ENCODE measurements at regions not wholly inside any gene's neighbourhood (a gene's known extent, or its start where the extent isn't known, plus 50 kb on each side); places are given as distances from the start of the nearest gene placed in this dataset.

DNA sequence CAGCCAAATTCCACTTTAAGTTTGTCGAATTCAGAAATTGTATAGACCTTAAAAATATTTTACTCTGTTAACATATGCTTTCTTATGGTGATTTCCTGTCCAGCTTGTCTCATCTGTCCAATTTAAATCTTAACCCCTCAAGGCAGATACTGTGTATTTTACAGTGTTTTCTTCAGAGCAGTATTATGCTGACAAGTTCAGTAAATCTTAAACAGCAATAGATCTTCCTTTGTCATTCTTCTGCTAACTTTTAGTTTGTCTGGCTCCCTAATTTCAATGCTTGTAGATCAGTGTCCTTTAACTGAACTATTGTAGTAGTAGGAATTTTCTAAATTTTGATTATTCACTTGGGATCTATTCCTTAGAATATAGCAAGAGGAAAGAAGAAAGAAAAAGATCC, 52.8 kb upstream of the MEIS1 start:
- DNase-seq (ENCODE audit: low spot score) = no peak

DNA sequence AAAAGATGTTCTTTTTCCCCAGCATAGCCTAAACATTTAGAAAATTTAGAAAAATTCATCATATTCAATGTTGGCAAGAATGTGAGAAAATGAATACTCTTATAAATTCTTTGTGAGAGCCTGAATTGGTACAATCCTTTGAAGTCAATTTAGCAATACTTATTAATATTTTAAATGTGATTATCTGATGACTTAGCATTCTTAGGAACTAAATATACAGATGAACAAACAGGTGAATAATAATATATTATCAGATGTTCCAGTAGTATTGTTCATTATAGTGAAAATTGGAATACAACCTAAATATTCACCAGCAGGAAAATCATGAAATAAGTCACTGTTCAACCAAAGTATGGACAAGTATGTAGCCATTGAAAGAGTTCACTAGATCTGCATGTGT, 55.5 kb upstream of the MEIS1 start:
- no peak for DNase-seq (ENCODE audit: low spot score)

DNA sequence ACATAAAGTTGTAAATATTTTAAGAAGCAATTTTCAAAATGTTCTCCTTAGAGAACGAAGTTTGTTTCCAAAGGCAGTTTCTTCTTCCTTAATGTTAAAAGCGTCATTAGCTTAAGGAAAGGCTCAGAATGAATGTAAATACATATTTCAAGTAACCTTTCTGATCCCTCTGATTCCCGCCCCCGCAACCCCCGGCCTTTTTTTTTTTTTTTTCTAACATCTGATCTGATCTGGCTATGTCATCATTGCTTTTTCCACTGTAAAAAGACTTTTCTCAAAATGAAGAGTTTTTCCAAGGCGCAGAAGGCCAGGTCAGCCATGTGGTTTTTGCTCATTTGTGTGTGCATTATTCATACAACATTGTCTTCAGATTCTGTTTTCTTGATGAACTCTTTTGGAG, 57.1 kb upstream of the MEIS1 start:
- DNase-seq (ENCODE audit: low spot score) = no peak

DNA sequence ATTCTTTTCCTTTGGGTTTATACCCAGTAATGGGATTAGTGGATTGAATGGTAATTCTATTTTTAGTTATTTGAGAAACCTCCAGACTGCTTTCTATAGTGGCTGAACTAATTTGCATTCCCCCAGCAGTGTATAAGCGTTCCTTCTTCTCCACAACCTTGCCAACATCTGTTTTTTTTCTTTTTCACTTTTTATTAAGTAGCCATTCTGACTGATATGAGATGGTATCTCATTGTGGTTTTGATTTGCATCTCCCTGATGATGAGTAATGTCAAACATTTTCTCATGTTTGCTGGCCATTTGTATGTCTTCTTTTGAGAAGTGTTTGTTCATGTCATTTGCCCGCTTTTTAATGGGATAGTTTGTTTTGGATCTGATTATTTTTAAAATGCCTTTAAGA, 64.1 kb upstream of the MEIS1 start:
- DNase-seq (ENCODE audit: low spot score) = no peak

DNA sequence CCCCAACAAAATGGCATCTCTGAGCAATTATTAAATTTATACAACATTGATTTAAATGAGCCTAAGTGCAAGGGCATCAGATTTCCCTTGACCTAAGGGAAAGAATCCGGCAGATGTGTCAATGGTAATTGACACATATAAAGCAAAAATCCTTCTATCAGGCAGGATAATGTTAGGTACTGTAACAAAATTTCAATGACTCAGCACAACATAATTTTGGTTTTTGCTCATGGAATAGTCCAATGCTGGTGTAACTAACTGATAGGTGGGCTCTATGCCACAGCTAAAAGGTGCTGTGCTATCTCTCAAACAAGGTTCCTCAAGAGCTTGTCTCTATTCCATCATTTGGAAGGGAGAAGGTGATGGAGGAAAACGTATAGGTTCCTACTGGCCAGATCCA, 68.3 kb upstream of the MEIS1 start:
- no peak for DNase-seq (ENCODE audit: low spot score)

DNA sequence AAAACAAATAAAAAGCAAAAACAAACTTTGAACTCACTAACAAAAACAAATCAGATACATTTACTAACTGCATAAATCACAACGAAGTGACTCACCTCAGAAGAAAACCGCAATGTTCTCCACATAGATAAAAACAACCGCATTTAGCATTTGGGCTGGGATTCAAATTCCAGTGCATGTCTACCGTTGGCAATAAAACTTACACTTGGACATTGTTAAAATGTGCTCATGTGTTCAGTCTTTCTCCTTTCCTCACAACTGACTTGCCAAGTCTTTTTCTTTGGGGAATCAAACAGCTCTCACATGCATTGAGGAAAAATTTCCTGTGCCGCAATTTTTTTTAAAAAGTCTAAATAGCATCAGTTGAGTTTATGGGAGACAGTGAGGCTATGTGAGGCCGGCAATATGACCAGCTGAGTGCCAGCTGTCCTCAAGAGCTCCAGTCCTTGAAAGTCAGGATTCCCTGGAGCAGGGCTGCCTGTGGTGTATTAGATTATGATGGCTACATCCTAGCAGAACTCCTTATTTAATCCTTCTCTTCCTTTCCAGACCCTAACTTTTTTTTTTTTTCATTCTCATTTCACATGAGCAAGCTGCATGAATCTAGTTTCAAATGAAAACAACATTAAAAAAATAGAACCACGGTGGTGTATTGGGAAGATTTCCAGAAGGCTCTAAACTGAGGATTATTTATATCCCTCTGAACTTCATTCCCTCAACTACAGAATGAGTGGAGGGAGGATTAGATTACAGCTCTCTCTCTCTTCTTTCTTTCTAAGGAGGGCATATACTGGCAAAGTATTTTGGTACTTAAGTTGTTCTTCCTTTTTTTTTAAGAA, 70.2 kb upstream of the MEIS1 start:
- no peak for DNase-seq (ENCODE audit: low spot score)

DNA sequence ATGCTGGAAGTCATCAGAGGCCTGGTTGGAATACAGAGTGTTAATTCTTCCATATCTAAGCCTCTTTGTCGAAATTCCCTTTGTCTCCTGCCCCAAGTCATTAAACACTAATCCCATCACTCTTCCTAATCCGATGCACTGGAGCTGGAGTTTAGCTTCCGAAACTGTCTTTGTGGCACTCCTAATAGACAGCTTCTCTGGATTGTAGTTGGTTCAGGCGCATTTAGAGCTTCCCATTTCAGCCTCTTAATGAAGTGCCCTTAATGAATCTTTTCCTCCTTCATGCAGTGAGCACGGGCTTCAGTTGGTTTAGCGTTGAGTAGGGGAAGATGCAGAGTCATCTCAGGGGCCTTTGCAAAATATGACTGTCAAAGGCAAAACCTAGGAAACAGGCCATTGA, 72.2 kb upstream of the MEIS1 start:
- peak; percentile 62 for DNase-seq (ENCODE audit: low spot score)

DNA sequence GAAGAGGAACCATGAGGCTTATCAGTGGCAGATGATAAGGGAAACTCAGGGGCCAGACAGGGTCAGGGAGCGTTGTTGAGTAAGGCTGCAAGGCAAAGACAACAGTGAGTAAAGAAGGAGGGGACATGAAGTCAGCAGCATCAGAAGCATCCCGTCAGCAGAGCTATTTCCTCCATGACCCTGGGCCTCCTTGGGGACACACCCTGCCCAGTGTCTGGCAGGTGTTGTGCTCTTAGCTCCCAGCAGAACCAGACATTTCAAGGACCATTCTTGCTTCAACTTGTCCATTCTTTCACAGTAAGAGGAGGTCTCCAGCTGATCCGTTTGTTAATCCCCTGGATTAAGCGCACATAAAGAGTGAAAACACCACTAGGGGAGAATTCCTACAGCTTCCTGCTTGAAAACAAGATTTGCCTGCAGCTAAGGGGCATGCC, 88.7 kb upstream of the MEIS1 start:
- DNase-seq (ENCODE audit: low spot score) = peak; percentile 56

DNA sequence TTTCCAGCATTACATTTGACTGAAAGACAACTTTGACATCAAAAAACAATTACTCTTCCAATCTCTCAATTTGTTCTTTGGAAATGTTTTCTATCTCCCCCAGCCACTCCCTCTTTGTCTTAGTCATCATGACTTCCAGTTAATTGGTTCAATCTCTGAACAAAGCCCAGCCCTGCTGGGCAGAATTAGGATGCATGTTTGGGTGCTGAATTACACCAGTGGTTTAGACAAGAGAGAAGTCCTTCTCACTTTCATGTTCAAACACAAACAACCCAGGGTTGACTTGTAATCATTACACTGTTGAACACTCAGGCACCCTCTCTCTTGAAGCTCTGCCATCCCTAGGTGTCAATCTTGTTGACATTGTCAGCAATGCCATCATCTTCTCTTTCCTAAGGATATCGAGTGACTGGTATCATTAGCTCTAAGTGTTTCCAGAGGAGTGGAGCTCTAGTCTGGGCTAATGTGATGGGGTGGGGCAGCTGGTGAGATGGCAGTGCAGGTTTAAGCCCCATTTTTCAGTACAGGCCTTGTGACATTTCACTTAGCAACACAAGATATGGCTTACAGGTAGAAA, 90.8 kb upstream of the MEIS1 start:
- DNase-seq (ENCODE audit: low spot score) = no peak

DNA sequence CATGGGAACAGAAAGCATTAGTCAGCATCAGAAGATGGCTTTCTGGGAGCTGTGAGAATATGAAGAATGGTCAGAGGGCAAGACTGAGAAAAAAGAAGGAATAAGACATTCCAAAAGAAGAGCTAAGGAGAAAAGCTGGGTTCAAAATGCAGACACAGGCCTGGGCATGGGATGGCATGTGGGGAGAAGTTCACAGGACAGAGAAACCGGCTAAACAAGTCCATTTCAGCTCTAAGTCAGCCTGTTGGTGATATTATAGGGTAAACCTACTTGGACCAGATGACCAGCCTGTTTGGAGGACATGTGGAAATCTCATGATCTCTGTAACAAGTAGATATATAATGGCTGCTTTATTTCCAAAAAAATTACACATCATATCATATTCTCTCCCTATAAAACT, 91.7 kb upstream of the MEIS1 start:
- DNase-seq (ENCODE audit: low spot score) = no peak

DNA sequence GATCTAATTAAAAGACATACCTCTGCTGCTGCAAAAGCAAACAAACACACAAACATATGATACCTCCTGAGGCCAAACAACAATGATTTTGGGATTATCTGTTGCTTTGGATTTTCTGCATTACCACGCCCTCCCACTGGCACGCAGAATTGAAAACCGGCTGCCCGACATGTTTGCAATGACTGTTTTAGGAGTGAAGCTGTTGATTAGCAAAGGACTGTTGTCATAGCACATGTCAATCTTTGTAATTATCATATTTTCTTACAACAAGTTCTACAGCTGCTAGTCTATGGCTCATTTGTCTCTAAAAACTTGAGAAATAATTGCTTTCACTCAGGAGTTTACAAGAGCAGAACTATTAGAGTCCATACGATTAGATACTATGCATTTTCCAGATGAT, 94.4 kb upstream of the MEIS1 start:
- DNase-seq (ENCODE audit: low spot score) = no peak

DNA sequence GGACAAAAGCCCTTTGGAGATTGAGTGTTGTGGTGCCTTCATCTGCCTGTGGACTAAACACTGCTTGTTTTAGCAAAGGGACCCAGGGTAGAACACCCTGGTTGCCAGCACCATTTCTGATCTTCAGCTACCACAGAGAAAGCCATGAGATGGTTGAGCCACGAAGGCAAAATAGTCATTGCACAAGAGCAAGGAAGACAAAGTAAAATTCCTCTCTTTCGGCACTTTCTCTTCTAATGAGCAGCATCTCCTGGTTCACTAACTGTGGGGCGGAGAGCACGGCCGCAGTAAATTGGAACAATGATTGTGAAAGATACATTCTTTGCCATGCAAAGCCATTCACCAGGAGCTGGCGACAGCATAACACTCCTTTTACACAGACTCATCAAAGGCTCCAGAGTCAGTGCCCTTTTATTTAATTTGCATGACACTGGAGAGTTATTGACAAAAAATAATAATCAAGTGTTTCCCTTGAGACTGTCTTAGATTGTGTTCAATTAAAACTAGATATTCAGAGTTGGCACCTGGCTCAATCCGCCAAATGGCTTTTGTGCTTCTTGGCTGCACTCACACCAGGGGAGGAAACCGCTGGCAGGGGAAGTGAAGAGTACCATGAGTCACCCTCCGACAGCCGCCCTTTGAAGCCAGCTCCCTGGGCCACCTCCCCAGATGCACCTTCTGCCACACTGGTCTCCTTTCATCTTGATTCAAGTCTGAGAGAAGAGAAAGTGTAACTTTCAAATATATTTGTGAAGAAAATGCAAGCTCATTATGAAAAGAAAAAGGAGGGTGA, 100.5 kb upstream of the MEIS1 start:
- no peak for DNase-seq (ENCODE audit: low spot score)

DNA sequence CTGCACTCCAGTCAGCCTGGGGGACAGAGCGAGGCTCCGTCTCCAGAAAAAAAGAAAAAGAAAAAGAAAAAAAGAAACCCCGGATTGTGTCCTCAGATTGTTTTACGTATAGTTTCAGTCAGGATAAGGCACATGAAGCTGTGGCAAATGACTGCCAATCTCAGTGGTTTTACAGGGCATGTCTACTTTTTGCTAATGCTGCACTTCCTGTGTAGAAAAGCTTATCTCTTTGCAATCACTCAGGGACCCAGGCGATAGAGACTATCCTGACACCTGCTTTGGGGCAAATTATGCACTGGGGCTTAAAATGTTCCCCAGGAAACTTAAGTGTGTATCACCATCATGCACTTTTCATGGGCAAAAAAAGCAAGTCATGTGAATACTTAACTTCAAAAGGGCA, 103.7 kb upstream of the MEIS1 start:
- DNase-seq (ENCODE audit: low spot score) = no peak

DNA sequence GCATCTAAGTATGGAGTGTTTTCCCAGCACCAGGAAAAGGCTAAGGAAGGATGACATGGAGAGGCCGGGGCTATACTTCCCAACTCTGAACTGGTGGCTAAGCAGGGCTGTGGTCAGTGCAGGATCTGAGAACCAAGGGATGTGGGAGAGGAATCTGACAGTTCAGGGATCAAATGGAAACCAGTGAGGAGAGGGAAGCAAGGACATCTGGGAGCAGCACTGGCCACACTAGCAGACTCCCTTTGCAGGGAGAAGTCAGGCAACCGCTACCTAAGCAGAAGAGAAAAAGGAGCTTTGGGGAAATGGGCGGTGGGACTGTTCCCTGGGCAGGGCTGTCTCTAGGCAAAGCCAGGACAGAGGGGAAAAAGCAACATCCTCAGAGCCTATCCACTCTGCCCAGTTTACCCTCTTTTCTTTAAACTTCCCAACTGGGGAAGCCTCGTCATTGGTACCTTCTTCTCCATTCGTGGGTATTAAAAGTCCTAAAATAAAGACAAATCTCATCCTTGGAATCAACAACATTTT, 105.8 kb upstream of the MEIS1 start:
- no peak for DNase-seq (ENCODE audit: low spot score)

DNA sequence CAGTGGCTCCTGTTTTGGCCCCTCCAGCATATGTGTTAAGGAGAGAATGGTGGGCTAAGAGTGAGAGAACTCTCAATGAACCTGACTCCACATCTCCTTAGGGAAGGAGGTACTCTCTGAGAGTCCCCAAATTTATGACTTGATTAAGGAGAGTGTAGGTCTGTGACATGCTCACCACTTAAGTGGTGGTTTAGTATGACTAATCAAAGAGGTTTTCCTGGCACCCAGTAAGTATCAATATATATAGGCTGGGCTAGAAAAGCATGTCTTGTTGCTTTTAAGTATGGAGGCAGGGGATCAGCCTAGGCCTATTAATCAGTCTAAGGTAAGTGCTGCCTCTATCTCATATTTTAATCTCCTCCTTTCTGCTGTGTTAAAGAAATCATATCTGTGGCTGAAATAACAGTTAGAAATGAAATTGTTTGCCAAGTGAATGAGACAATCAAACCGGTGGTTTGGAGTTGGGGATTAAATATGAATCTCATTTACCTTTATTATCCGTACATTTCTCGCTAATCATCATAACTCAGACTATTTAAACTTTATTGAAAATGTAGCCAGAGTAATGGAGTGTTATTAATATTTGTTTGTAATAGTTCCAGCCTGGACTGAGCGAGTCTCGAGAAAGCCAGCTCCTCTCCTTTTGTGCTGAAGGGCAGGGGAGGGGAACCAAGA, 107.7 kb upstream of the MEIS1 start:
- DNase-seq (ENCODE audit: low spot score) = no peak

DNA sequence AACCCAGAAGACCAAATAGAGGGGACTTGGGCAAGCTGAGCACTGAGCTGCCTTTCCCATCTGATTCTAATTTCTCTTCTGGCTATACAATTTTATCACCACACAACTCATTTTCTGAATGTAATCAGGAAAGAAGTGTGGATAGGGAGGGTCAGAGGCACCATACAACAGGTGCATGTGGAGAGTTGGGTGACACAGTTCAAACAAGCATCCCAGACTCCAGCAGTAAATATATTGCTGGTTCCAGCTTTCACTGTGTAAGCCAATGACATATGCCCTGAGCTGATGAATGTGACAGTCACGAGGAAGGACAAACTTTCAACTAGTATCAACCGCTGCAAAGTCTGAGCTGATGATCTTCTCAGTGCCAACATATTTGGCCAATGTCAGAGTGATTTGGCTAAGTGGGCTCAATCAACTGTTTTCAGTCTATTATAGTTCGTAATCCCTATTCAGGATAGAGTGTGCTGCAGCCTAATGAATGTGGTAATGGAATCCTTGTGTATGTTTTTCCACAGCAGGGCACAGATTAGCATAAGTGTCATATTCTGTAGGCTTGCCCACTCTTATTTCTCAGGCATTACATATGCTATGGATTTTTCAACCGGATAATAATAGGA, 109.9 kb upstream of the MEIS1 start:
- DNase-seq (ENCODE audit: low spot score) = no peak

DNA sequence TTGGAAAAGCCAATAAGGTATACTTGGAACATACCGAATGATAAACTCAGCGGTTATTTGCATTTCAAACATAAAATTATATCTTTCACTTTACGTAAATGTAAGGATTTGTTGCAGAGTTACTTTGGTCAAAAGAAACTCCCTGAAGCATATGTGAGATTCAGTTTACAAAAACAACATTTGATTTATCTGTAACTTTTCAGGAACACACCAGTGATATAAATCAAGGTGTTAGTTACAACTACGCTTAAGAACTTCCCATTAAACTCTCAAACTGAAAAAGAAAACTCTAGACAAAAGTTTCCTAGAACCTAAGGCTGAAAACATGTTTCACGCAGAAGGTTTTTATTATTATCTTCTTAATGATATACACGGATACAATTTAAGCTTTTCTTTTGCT, 110.6 kb upstream of the MEIS1 start:
- no peak for DNase-seq (ENCODE audit: low spot score)

DNA sequence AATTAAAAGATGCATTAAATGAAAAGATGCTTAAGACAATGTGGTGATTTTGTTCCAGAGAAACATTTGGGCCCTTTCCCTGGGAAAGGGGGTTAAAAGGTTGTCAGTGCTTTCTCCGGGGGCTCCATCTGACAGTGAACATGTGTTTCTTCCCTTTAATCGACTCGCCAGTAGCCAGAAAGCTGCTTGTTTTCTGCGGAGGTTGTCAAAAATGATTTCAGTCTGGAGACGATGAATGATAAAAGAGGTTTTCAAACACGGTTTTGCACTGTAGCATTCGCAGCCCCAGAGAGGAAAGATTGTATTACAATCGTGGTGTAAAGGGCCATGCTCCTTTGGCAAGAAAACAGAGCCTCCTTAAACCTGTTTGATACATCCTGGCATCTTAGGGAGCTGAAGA, 111.5 kb upstream of the MEIS1 start:
- no peak for DNase-seq (ENCODE audit: low spot score)

DNA sequence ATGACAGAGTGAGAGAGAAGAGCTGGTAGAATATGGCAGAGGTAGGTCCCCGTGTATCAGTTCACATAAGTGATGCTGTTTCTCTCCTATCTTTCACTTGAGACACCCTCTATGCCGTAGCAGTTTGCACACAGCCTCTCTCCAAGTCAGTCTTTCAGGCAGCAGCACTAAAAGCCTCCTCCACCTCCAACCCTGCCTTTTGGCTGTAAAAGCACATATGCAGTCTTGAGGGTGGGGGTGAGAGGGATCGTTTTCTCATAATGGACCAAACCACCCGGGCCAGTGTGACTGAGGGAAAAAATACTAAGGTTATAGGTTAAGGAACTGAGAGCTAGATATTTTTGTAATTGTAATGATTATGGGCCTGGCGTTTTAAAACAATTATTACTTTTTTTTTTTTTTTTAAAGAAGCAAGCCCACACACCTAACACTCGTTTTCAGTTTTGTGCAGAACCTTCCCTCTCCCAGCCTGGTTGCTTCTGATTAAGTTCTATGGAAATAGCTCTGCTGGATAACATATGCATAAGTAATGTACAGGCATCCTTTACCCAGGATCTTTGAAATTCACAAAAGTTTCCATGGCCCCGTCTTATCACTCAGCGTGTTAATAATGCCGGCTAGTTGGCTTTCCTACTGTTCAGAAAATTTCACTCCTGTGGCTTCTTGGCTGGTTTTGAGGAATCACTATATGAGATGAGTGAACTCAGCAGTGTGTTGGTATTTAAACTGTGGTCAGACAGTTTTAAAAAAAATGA, 112.2 kb upstream of the MEIS1 start:
- DNase-seq (ENCODE audit: low spot score) = no peak

DNA sequence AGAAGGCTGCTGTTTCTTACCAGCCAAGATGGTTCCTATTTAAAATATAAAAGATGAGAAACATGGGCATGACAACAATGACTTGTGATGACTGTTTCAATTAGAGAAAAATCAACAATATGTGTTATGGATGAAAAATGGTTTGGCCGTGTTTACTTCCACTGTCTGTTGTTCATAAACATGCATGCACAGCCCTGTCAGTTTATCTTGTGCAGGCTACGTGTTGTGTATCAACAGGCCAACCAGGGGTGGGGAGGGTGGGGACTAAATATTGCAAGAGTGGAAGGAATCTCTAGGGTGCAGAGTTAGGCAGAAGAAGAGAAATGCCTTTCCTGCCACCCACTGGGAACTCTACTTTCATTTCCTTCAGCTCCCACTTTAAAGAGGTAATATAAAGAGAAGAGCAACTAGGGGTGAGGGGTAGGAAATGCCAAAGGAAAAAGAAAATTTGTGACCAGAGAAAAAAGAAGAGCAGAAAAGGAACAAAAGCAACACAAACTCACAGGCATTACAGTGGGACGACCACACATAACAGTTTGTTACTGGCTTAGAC, 116.8 kb upstream of the MEIS1 start:
- no peak for DNase-seq (ENCODE audit: low spot score)
